Transverse colon (tissue), 4 donors: ENCODE measurements at regions not wholly inside any gene's neighbourhood (a gene's known extent, or its start where the extent isn't known, plus 50 kb on each side); places are given as distances from the start of the nearest gene placed in this dataset.
"Not testable (repeated sequence)": the region's sequence is repeated elsewhere in the genome, so short reads cannot be mapped to it uniquely, and the experiment has no call there.

Experiments
- DNase-seq: peaks from one replicate; pipeline ENCODE4 v3.0.0-alpha.2; 2019
- H3K27ac ChIP-seq, 4 donors: fragments of 200-600 bp; sonication (generic); 2 replicates each; pipeline ENCODE4 v1.5.1; 2016 to 2018; ENCODE audit warnings: inconsistent platforms in 4 of 4
- H3K27me3 ChIP-seq: fragments of 200-600 bp; sonication (generic); 2 replicates; pipeline ENCODE4 v1.5.1; 2017; ENCODE audit warnings: inconsistent platforms
- H3K36me3 ChIP-seq, 4 donors: fragments of 200-600 bp; sonication (generic); 2 replicates each; pipeline ENCODE4 v1.5.1; 2017 to 2019; ENCODE audit warnings: inconsistent platforms in 4 of 4
- H3K4me1 ChIP-seq, 4 donors: fragments of 200-600 bp; sonication (generic); 2 replicates each; pipeline ENCODE4 v1.5.1; 2017 to 2020; ENCODE audit warnings: inconsistent platforms in 4 of 4
- H3K4me3 ChIP-seq, 4 donors: fragments of 200-600 bp; sonication (generic); 1 replicate in 1 of 4; 2 replicates in 3 of 4; pipeline versions ENCODE4 v1.5.1 to v1.6.1; 2017 to 2019; ENCODE audit warnings: inconsistent platforms in 4 of 4
- H3K9me3 ChIP-seq, 2 donors: fragments of 200-600 bp; sonication (generic); 2 replicates each; pipeline ENCODE4 v1.5.1; 2017 to 2019; ENCODE audit warnings: inconsistent platforms in 2 of 2
- EP300 ChIP-seq: sonication (generic); formaldehyde crosslinking; IDR thresholded peaks from one replicate; pipeline ENCODE4 v1.6.1; 2017; ENCODE audit warnings: antibody characterized with exemption, low read depth
- POLR2A ChIP-seq: fragments of 450-650 bp; IDR thresholded peaks from one replicate; pipeline ENCODE4 v1.6.1; 2016; ENCODE audit warnings: antibody characterized with exemption, mild to moderate bottlenecking, moderate library complexity
- POLR2AphosphoS5 ChIP-seq, 3 donors: sonication (generic); formaldehyde crosslinking; IDR thresholded peaks; one replicate each; pipeline ENCODE4 v1.6.1; 2016; ENCODE audit warnings: antibody characterized with exemption in 3 of 3
- WGBS, 2 donors: methylation state at CpG; one replicate each; pipeline ENCODE4 v1.1.5; 2018; ENCODE audit warnings: low coverage in 1 of 2; 5-methylcytosine and 5-hydroxymethylcytosine counted together
- in situ Hi-C, 4 donors: fragments of 200-750 bp; cut with MboI; loops; one replicate each; pipeline versions ENCODE4 v1.15.0 to v1.15.1; 2017; ENCODE audit warnings: low sequenced_read_pairs in 3 of 4, low pct_ligation_motif_present in 1 of 4, low pct_unique_long_range_greater_than_20kb in 1 of 4
- intact Hi-C: fragments of 100-400 bp; cut with DNase I; formaldehyde crosslinking; loops from one replicate; pipeline ENCODE4 v1.15.1; 2023; ENCODE audit warnings: low total_unique reads
- TF ChIP-seq, protein P1 (sequence below), 5 experiments: fragments of 200-600 bp in 3 of 5; fragments of 450-650 bp in 2 of 5; sonication (generic) in 3 of 5; IDR thresholded peaks; 1 replicate in 2 of 5; 2 replicates in 3 of 5; pipeline ENCODE4 v1.5.1; 2016 to 2017; ENCODE audit warnings: antibody characterized with exemption in 5 of 5, inconsistent platforms in 3 of 5, mild to moderate bottlenecking in 2 of 5, moderate library complexity in 1 of 5

DNA sequence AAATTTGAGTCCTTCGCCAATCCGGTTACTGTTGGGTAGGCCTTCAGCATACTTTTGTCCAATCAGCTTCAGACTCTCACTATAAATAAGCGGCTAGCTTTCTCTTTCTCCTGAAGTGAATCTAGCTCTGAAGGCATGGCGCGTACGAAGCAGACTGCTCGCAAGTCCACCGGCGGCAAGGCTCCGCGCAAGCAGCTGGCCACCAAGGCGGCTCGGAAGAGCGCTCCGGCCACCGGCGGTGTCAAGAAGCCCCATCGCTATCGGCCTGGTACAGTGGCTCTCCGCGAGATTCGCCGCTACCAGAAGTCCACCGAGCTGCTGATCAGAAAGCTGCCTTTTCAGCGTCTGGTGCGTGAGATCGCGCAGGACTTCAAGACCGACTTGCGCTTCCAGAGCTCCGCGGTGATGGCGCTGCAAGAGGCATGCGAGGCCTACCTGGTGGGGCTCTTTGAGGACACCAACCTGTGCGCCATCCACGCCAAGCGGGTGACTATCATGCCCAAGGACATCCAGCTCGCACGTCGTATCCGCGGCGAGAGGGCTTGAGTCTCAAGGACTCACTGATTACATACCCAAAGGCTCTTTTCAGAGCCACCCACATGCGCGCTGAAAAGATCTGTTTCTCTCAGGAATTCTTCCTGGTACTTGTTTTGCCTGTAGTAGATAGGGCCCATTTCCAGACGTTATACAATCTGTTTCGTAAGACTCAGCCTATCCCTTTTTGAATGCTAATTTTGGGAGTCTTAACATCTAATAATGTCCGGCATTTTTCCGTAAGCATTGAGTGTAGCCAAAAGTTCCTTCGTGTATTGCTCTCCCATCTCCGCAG is 102.0 kb downstream of the OR2B2 start:
- in situ Hi-C loops = loop anchor here in 3 of 4 donors (10.0 to 25.0 kb wide), 2 partner anchors 85 to 1773 kb away; a partner anchor contains a TSS
- H3K4me3 ChIP-seq = peak overlapping the region; percentile 48 to 67 (median 53)
- WGBS, 2 donors = 0 to 10% methylated on average over 6 to 47 of the region's 51 CpGs

DNA sequence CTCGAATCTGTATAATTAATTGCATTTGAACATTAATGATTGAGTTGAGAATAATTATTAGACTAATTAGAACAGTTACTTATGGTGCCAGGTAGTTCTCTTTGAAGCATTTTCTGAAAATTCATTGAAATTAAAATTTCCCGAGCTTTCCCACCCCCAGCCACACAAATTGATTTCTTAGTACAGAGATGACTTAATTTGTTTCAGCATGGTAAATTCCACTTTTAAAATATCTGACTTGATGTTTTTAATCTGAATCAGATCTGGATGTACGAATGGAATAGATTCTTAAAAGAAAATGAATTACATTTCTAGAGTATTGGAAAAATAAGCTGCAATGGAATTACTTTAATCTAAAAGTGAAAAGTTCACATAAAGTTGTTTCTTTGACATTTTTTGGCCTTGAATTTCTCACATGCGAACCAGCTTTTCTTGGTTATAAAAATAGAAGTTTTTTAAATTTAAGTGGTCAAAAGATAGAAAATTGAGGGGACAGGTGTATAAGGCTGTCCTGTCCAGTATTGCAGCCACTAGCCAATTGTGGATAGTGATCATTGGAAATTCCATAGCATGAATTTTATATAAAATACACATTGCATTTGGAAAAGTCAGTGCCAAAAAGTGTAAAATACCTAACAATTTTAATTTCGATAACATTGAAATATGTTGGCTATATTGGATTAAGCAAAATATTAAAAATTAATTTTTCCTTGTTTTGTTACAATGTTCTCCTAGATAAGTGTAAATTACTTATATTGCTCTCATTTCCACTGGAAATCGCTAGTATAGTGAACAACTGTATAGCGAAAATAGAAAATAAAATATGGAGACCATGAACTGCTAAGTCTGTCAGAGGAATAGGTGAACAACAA is 102.9 kb downstream of the OR2B2 start:
- intact Hi-C loops = no loop called here

More for the DNA sequence above, 102.0 kb downstream of the OR2B2 start:
- peaks cover 0 to 49% (median 22%) of the 10 kb centered on the region in 4 donors for H3K4me1 ChIP-seq
- H3K36me3 ChIP-seq = no peaks in the 10 kb centered on the region
- intact Hi-C loops = no loop called here
- peak overlapping the region; percentile 90 to 94 (median 92) for H3K27ac ChIP-seq
- H3K27me3 ChIP-seq = peaks cover 5% of the 10 kb centered on the region
- DNase-seq = peak; percentile 89
- no peaks in the 10 kb centered on the region for H3K9me3 ChIP-seq
- peak; percentile 99 to 100 (median 100) for TF ChIP-seq POLR2AphosphoS5 (IDR thresholded peaks at IDR 0.05)
- peak; percentile 100 for TF ChIP-seq POLR2A
- no peak for TF ChIP-seq EP300

DNA sequence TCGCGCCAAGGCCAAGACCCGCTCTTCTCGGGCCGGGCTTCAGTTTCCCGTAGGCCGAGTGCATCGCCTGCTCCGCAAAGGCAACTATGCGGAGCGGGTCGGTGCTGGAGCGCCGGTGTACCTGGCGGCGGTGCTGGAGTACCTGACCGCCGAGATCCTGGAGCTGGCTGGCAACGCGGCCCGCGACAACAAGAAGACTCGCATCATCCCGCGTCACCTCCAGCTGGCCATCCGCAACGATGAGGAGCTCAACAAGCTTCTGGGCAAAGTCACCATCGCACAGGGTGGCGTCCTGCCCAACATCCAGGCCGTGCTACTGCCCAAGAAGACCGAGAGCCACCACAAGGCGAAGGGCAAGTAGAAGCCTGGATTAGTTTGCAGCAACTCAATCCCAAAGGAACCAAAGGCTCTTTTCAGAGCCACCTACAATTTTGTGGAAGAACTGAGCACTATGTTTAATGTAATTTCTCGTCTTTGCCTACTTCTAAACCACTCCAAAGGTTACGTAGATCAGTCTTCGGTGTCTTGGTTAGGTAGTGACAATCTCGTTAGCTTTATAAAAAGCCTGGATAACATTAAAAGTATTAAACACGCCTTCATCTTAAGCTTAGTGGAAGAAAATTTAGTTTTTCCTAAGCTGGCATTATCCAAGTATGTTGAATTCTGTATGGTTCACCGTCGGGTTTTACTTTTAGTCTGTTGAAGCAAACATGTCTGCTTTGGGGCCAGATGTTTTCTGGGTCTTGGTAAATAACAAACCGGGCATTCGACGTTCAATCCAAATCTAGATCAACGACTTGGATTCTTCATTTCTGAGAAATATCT is 103.7 kb downstream of the OR2B2 start:
- peaks cover 0 to 39% (median 19%) of the 10 kb centered on the region in 4 donors for H3K4me1 ChIP-seq
- 3 to 10% methylated on average over 11 to 25 of the region's 43 CpGs for WGBS, 2 donors
- in situ Hi-C loops = loop anchor here in 3 of 4 donors (10.0 to 25.0 kb wide), 2 partner anchors 86 to 1771 kb away; a partner anchor contains a TSS
- TF ChIP-seq, protein P1, sequence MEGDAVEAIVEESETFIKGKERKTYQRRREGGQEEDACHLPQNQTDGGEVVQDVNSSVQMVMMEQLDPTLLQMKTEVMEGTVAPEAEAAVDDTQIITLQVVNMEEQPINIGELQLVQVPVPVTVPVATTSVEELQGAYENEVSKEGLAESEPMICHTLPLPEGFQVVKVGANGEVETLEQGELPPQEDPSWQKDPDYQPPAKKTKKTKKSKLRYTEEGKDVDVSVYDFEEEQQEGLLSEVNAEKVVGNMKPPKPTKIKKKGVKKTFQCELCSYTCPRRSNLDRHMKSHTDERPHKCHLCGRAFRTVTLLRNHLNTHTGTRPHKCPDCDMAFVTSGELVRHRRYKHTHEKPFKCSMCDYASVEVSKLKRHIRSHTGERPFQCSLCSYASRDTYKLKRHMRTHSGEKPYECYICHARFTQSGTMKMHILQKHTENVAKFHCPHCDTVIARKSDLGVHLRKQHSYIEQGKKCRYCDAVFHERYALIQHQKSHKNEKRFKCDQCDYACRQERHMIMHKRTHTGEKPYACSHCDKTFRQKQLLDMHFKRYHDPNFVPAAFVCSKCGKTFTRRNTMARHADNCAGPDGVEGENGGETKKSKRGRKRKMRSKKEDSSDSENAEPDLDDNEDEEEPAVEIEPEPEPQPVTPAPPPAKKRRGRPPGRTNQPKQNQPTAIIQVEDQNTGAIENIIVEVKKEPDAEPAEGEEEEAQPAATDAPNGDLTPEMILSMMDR (IDR thresholded peaks at IDR 0.05) = peak in 2 of 5 experiments; percentile 23 to 27
- TF ChIP-seq POLR2A = peak; percentile 46
- H3K27me3 ChIP-seq, H3K36me3 ChIP-seq, H3K9me3 ChIP-seq, intact Hi-C loops, DNase-seq: not testable (repeated sequence)
- peak overlapping the region in 3 of 4 donors; percentile 36 to 67 (median 45) for H3K4me3 ChIP-seq
- peak overlapping the region; percentile 90 to 94 (median 92) for H3K27ac ChIP-seq

More for the DNA sequence above, 102.9 kb downstream of the OR2B2 start:
- Histone ChIP-seq H3K27me3 (peaks cover 5% of the 10 kb centered on the region), H3K4me3 (peak overlapping the region in 3 of 4 donors; percentile 48 to 67 (median 55)), H3K9me3 (no peaks in the 10 kb centered on the region), H3K27ac (peak overlapping the region; percentile 90 to 94 (median 92)), H3K36me3 (no peaks in the 10 kb centered on the region), H3K4me1 (peaks cover 0 to 47% (median 22%) of the 10 kb centered on the region in 4 donors)
- DNase-seq = no peak
- in situ Hi-C loops = loop anchor here in 3 of 4 donors (10.0 to 25.0 kb wide), 2 partner anchors 85 to 1772 kb away; a partner anchor contains a TSS
- 16 to 18% methylated on average over 7 of the region's 7 CpGs for WGBS, 2 donors
- no peak for TF ChIP-seq POLR2AphosphoS5 (IDR thresholded peaks at IDR 0.05)
- no peak for TF ChIP-seq POLR2A
- TF ChIP-seq, protein P1 (IDR thresholded peaks at IDR 0.05) = no peak
- no peak for TF ChIP-seq EP300
